GM18873 (cell line): ENCODE measurements at regions not wholly inside any gene's neighbourhood (a gene's known extent, or its start where the extent isn't known, plus 50 kb on each side); places are given as distances from the start of the nearest gene placed in this dataset.
"Not testable (repeated sequence)": the region's sequence is repeated elsewhere in the genome, so short reads cannot be mapped to it uniquely, and the experiment has no call there.

Experiments
- ATAC-seq: cut with Tn5 transposase; IDR thresholded peaks from one replicate; pipeline ENCODE4 v1.9.1; 2021; ENCODE audit warnings: mild to moderate bottlenecking, moderate library complexity, moderate number of reproducible peaks; ENCODE audit not compliant: unreplicated experiment, low FRiP score

DNA sequence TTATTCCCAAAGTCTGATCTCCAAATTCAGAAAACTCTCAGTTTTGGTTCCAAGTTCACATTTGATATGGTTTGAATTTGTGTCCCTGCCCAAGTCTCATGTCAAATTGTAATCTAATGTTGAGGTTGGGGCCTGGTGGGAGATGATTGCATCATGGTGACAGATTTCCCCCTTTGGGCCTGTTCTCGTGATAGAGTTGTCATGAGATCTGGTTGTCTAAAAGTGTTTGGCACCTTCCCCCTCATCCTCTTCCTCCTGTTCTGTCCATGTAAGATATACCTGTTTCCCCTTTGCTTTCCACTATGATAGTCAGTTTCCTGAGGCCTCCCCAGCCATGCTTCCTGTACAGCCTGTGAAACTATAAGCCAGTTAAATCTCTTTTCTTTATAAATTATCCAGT is 138.6 kb downstream of the ARL4A start:
- no peak for ATAC-seq

DNA sequence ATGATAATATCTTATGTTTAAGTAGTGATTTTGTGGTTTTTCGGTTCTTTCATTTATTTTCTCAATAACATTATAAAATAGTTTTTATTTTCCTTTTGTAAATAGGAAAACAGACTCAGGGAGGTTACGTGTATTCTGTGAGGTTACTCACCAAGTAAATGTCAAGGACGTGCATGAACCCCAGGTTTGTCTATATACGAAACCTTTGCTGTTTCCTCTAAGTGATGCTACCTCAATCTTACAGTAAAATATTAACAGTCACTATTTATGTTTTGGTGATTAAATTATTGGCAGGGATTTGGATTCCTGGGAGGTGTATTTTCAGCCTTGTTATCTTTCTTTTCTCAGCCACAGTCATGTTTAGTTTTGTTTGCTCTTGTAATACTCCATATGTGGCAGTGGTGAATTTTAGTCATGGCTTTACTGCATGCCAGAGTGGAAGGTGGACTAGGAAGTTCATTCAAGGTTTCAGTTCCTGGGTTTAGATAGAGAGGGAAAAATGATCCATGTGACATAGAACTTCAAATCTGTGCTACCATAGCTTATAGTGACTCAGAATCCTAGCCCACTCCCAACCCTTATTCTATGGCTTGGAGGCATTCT is 139.9 kb downstream of the ARL4A start:
- ATAC-seq: no peak

DNA sequence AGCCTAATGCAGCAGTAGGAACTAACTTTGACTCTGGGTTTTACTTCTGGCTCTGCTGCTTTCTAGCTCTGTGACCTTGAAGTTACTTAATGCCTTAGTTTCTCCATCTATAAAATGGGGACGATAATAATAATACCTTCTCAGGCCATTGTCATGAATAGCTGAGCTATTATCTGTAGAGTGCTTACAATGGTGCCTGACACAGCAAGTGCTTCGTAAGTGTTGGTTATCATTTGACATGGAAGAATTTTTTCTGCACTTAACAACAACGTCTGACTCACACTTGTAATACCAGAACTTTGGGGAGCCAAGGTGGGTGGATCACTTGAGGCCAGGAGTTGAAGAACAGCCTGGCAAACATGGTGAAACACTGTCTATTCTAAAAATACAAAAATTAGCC is 140.5 kb downstream of the ARL4A start:
- ATAC-seq: no peak

DNA sequence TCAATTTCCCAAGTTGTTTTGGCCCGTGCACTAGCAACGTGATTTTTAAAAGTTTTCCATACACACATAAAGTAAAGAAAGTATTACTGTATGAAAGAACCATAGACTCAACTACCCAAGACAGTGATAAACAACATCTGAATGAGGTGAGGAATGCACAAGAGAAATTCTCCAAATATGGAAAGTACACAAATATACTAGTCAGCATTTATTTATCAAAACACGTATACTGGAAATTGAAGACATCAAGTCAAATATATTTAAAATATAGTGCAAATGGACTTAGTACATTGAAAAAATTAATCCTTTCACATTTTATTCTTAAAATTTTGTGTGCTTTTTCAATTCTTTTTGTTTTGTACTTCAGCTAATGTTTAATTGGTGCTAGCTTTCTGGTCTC is 143.6 kb downstream of the ARL4A start:
- no peak for ATAC-seq

DNA sequence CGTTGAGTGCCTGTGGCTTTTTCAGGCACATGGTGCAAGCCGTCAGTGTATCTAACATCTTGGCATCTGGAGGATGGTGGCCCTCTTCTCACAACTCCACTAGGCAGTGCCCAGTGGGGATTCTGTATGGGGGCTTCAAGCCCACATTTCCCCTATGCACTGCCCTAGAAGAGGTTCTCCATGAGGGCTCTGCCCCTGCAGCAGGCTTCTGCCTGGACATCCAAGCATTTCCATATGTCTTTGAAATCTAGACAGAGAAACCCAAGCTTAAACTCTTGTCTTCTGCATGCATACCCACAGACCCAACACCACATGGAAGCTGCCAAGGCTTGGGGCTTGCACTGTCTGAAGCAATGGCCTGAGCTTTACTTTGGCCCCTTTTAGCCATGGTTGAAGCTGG is 146.4 kb downstream of the ARL4A start:
- no peak for ATAC-seq

DNA sequence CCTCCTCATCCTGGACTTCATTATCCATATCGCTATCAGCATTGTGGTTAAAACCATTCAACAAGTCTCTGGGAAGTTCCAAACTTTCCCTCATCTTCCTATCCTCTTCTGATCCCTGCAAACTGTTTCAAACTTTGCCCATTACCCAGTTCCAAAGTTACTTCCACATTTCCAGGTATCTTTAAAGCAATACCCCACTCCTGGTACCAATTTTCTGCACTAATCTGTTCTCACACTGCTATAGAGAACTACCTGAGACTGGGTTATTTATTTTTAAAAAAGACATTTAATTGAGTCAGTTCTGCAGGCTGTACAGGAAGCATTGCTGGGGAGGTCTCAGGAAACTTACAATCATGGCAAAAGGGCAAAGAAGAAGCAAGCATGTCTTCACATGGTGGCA is 147.3 kb downstream of the ARL4A start:
- ATAC-seq: no peak

DNA sequence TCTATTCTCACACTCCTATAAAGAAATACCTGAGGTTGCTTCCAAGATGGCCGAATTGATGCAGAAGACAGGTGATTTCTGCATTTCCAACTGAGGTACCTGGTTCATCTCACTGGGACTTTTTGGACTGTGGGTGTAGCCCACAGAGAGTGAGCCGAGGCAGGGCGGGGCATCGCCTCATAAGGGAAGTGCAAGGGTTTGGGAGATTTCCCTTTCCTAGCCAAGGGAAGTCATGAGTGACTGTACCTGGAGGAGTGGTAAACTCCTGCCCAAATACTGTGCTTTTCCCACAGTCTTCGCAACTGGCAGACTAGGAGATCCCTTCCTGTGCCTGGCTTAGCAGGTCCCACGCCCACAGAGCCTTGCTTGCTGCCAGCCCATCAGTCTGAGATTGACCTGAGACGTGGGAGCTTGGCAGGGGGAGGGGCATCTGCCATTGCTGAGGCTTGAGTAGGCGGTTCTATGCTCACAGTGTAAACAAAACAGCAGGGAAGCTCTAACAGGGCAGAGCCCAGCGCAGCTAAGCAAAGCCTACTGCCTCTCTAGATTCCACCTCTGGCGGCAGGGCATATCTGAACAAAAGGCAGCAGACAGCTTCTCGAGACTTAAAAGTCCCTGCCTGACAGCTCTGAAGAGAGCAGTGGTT is 152.2 kb downstream of the ARL4A start:
- ATAC-seq: no peak

DNA sequence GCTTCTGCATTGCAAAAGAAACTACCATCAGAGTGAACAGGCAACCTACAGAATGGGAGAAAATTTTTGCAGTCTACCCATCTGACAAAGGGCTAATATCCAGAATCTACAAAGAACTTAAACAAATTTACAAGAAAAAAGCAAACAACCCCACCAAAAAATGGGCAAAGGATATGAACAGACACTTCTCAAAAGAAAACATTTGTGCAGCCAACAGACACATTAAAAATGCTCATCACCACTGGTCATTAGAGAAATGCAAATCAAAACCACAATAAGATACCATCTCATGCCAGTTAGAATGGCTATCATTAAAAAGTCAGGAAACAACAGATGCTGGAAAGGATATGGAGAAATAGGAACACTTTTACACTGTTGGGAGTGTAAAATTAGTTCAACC is 157.3 kb downstream of the ARL4A start:
- ATAC-seq: not testable (repeated sequence)

DNA sequence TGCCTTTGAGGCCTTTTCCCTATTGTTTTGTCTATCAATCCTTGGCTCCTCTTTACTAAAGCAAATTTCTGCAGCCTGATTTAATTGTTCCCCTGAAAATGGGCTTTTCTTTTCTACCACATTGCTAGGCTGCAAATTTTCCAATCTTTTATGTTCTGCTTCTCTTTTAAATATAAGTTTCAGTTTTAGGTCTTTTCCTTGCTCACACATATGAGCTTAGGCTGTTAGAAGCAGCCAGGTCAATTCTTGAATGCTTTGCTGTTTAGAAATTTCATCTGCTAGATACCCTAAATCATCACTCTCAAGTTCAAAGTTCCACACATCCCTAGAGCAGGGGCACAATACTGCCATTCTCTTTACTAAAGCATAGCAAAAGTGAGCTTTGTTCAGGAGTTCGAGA is 159.6 kb downstream of the ARL4A start:
- ATAC-seq: no peak

DNA sequence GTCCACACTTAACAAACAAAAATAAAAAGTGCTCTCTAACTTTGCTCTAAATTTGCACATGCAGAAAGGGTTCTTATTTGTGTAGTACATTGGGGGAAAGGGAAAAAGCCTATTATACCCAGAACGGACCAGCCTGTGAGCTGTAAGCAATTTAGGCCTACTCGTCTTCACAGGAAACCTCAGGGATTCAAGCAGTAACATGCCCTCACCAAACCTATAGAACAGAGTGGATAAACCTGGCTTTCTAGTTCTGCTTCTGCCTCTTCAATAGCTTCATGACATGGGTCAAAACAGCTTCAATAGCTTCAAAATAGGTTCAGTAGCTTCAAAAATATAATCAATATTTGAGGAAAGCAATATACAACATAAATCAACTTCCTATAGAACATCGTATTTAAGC is 163.7 kb downstream of the ARL4A start:
- ATAC-seq: no peak

DNA sequence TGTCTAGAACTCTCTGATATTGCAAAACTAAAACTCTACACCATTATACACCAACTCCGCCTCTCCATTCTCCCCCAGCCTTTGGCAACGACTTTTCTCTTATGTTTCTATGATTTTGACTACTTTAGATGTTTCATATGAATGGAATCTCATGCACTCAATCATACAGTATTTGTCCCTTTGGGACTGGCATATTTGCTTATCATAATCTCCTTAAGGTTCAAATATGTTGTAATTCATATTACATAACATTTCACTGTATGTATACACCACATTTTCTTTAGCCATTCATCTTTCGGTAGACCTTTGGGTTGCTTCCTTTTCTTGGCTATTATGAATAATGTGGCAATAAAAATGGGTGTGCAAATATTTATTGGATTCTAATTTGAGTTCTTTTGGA is 164.4 kb downstream of the ARL4A start:
- ATAC-seq: no peak

DNA sequence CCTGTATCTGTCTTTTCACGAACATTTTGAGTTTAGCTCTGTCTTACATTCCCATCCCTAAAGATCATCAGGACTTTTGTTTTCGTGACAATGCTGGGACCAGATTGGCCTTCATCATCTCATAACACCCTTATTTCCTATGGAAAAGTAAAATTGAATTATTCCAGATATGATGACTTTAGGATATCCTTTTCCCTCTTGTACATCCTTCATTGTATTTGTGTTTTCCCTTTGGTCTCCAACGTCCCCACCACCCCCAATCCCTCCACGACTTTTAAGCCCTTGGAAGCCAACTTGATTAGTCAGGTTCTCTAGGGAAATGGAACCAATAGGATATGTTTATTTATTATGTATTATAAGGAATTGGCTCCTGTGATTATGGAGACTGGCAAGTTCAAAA is 167.6 kb downstream of the ARL4A start:
- ATAC-seq: no peak

DNA sequence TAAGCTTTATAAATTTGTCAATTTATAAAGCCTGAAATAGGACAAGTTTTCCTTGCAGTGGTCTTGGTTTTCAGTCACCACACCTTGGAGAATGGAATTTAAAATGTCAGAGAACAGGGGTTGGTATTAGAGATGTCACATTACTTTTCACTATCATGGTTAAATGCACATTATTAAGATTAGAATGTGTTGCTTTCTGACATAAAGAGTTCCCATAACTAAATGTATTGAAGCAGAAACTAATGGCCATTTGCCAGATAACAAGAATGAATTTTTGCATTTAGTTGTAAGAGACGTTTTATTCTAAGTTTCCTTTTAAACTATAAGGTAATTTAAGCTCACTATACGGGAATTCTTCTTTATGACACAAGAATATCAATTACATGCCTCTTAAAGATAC is 172.3 kb downstream of the ARL4A start:
- ATAC-seq: no peak

DNA sequence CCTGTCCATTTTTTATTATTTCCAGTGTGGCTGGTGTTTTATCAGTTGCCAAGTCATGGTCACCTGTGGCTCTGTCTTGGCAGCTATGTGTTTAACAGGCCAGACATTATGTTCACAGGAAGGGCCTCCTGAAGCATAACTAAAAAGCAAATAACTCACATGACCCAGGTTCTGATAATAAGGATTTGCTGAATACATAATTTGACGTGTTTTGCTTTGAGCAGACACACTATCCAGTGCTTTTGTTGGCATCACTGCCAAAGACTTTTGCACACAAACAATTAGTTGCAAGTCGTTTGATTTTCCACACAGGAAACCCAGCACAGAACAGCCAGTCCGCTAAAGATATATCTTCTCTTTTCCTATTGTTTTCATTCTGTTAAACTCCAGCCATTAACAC is 173.6 kb downstream of the ARL4A start:
- no peak for ATAC-seq

DNA sequence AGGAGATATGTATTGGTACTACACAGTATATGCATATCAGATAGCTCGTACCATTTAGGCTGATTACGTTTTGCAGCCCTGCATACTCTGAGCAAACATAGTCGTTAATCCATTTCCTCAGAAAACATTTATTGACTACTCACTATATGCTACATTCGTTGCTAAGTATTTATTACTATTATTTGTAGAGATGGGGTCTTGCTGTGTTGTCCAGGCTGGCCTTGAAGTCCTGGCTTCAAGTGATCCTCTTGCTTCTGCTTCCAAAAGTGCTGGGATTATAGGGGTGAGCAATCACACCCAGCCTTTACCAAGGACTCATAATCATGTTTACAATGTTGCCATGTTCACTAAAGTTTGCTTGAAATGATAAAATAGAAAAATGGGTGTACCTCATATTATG is 174.7 kb downstream of the ARL4A start:
- ATAC-seq: no peak

DNA sequence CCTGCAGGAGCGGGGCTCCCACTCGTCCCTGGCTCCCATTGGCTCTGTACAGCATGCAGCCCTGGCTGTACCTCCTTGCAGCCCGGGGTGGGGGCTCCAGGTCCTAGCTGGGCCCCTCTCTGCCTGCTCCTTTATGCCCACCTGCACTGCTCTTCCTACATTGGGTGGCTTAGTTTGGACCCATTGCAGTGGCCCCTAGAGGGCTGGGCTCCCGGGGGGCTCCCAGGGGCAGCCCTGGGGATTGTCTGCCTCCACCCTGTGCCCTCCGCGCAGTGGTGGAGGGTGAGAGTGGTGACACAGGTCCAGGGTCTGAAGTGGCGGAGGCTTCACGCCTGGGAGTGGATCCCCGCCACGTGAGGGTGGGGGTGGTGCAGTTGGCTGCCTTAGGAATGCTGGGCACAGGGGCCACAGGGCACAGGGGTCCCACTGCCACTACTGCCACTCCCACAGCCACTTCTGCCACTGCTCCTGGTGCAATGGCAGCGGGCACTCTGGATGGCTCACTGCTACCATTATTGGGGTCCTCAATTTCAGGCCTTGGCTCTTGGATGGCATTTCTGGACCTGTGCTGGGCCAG is 177.1 kb downstream of the ARL4A start:
- no peak for ATAC-seq

DNA sequence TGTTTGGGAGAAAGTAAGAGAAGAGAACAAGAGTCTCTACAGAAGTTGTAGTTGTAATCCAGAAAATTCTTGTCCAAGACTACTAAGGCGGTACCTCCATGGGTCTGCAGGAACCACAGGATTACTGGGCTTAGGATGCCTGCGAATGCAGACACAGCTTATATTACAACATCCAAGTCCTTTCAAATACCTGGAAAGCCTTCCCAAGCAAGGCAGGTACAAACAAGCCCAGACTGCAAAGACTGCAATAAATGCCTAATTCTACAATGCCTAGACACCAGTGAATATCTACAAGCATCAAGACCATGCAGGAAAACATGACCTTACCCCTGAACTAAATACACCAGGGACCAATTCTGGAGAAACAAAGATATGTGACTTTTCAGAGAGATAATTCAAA is 178.2 kb downstream of the ARL4A start:
- ATAC-seq: no peak

DNA sequence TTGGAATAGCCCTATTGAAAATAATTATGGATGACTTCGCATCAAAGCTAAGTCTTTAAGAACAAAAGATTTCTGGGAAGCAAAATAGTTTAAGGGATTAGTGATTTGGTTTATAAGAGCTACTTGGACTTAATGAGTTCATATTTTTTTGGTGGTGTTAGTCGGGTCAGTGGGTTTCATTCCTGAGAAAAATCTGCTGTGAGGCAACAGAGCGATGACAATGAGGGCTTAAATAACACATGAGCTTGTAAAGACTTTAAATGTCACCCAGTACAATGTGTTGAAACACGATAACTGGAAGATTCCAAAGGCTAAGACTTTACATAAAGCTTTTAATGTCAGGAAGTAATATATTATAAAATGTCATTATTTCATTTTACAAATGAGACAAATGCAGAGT is 178.8 kb downstream of the ARL4A start:
- no peak for ATAC-seq

DNA sequence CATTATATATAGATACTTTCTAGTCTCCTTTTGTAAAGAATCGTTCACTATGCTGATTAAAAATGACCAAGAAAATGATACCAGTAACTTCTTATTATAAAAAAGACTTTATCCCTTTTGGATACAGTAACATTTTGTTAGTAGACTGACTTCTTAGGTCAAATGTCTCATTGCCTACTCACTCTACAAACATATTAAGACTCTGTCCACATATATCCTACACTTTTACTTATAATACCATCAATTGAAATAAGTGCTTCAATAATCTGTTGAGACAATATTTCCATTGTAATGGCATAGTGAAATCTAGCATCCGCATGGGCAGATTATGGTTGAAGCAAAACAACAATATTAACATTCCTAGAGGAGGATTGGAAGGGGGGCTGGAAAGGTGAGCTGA is 180.6 kb downstream of the ARL4A start:
- no peak for ATAC-seq

DNA sequence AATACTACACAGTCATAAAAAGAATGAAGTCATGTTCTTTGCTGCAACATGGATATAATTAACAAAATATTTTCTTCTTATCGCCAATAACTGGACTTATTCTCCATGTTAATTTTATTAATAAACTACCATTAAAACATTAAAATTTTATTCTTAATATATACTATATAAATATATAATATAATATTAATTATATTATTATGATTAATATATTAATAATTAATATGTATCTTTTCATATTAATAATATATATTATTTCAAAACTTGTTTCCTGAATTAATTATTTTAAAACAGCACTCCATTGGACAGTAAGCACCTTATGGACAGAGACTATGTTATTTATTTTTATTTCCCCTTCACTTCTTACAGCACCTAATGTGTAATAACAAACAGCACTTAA is 182.8 kb downstream of the ARL4A start:
- ATAC-seq: no peak

DNA sequence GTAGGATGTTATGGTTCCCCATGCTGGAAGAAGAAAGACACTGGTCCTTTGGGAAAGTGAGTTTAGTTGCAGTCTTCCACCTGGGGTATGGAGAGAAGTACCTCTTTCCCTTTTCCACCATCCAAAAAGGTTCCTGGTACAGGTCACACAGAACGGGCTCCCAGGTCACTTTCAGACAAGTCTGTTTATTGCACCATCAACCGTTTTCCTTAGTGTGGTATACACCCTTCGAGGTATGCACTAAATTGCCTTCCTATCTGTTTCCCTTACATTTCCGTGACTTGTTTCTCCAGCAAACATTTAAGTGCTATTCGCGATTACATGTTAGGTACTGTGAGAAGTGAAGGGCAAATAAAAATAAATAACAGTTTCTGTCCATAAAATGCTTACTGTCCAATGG is 185.1 kb downstream of the ARL4A start:
- ATAC-seq: no peak

DNA sequence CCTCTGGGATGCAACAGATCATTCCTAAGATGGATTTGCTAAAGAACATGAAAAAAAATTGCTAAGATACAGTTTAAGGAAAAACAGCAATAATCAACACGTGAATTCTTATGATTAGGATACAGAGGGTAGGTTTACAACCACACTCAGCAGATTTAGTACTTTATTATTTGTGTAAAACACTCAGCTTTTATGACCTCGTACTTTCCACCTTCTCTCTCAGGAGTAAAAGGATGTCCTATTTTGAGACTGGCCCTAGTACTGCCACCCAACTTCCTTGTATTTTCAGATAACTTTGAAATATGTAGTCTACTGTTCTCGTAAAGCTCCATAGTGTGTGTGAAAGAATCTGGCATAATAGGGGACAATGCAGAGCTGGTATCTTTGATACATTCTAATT is 186.1 kb downstream of the ARL4A start:
- no peak for ATAC-seq
